Calu3 (cell line): ENCODE measurements at regions not wholly inside any gene's neighbourhood (a gene's known extent, or its start where the extent isn't known, plus 50 kb on each side); places are given as distances from the start of the nearest gene placed in this dataset.
"Not testable (repeated sequence)": the region's sequence is repeated elsewhere in the genome, so short reads cannot be mapped to it uniquely, and the experiment has no call there.

Experiments
- BruUV-seq: library from RNA; stranded (reverse); fragments of 400-500 nt; replicated peaks from 2 replicates; lab custom pipeline; 2021; lab: Mats Ljungman, UMichigan
- CTCF ChIA-PET: fragments of 300-600 bp; sonication (Branson Sonifier 250); formaldehyde crosslinking; loops from one replicate; lab custom pipeline; 2022; ENCODE audit warnings: antibody characterized with exemption; lab: Charles Lee
- DNase-seq: peaks from one replicate; pipeline ENCODE4 v3.0.0; 2022
- H3K27ac Mint-ChIP-seq: one replicate; pipeline ENCODE4 v1.8.0; 2022; ENCODE audit warnings: mixed read lengths; ENCODE audit not compliant: unreplicated experiment
- H3K27me3 Mint-ChIP-seq: one replicate; pipeline ENCODE4 v1.8.0; 2022; ENCODE audit warnings: mixed read lengths; ENCODE audit not compliant: unreplicated experiment
- H3K36me3 Mint-ChIP-seq: one replicate; pipeline ENCODE4 v1.8.0; 2022; ENCODE audit warnings: mild to moderate bottlenecking, moderate library complexity, mixed read lengths; ENCODE audit not compliant: insufficient read depth, unreplicated experiment
- H3K4me1 Mint-ChIP-seq: one replicate; pipeline ENCODE4 v1.8.0; 2022; ENCODE audit warnings: mild to moderate bottlenecking, low read depth, mixed read lengths; ENCODE audit not compliant: unreplicated experiment
- H3K4me3 Mint-ChIP-seq: one replicate; pipeline ENCODE4 v1.8.0; 2022; ENCODE audit warnings: mild to moderate bottlenecking, low read depth, moderate library complexity, mixed read lengths; ENCODE audit not compliant: unreplicated experiment
- H3K9me3 Mint-ChIP-seq: one replicate; pipeline ENCODE4 v1.8.0; 2022; ENCODE audit warnings: low read depth, mixed read lengths; ENCODE audit not compliant: unreplicated experiment
- CTCF ChIP-seq: fragments of 200-600 bp; IDR thresholded peaks from one replicate; pipeline ENCODE4 v1.8.0; 2022; ENCODE audit warnings: antibody characterized with exemption; ENCODE audit not compliant: unreplicated experiment
- intact Hi-C: fragments of 100-400 bp; cut with micrococcal nuclease; formaldehyde crosslinking; loops from one replicate; pipeline ENCODE4 v1.10.0; 2022; ENCODE audit not compliant: unreplicated experiment

GRCh38 chr3:8173892-8174291, 327.7 kb upstream of the LMCD1 start:
- Mint-ChIP-seq H3K36me3 (no peaks in the 10 kb centered on the region), H3K9me3 (no peaks in the 10 kb centered on the region), H3K27ac (no peak overlapping the region), H3K27me3 (no peaks in the 10 kb centered on the region), H3K4me3 (no peak overlapping the region), H3K4me1 (no peaks in the 10 kb centered on the region)
- CTCF ChIA-PET = no interaction called here
- BruUV-seq = no TSS peak
- TF ChIP-seq CTCF = no peak
- intact Hi-C loops = no loop called here
- DNase-seq = no peak

- DNase-seq, CTCF ChIA-PET, H3K9me3 Mint-ChIP-seq, H3K4me3 Mint-ChIP-seq, H3K36me3 Mint-ChIP-seq, H3K27ac Mint-ChIP-seq, BruUV-seq, H3K4me1 Mint-ChIP-seq, intact Hi-C loops, H3K27me3 Mint-ChIP-seq: not testable (repeated sequence)
Measured at GRCh38 chr3:8176759-8177483, 324.7 kb upstream of the LMCD1 start.

- not testable (repeated sequence) for H3K27me3 Mint-ChIP-seq
Measured at GRCh38 chr3:8178516-8178915, 323.1 kb upstream of the LMCD1 start.

GRCh38 chr3:8182904-8183303, 318.7 kb upstream of the LMCD1 start:
- intact Hi-C loops = no loop called here
- H3K4me3 Mint-ChIP-seq = no peak overlapping the region
- H3K9me3 Mint-ChIP-seq = no peaks in the 10 kb centered on the region
- no peaks in the 10 kb centered on the region for H3K27me3 Mint-ChIP-seq
- BruUV-seq = no TSS peak
- H3K4me1 Mint-ChIP-seq = no peaks in the 10 kb centered on the region
- no peaks in the 10 kb centered on the region for H3K36me3 Mint-ChIP-seq
- DNase-seq = no peak
- no peak for TF ChIP-seq CTCF
- H3K27ac Mint-ChIP-seq = no peak overlapping the region
- CTCF ChIA-PET = no interaction called here

More at GRCh38 chr3:8178516-8178915, 323.1 kb upstream of the LMCD1 start:
- H3K4me3 Mint-ChIP-seq, H3K4me1 Mint-ChIP-seq, H3K36me3 Mint-ChIP-seq, BruUV-seq, H3K9me3 Mint-ChIP-seq, DNase-seq, CTCF ChIA-PET, H3K27ac Mint-ChIP-seq, intact Hi-C loops: not testable (repeated sequence)

- Mint-ChIP-seq H3K4me3 (no peak overlapping the region), H3K27me3 (no peaks in the 10 kb centered on the region), H3K36me3 (no peaks in the 10 kb centered on the region), H3K4me1 (no peaks in the 10 kb centered on the region), H3K9me3 (no peaks in the 10 kb centered on the region), H3K27ac (no peak overlapping the region)
- BruUV-seq = no TSS peak
- CTCF ChIA-PET = no interaction called here
- no peak for DNase-seq
- intact Hi-C loops = no loop called here
- no peak for TF ChIP-seq CTCF
Measured at GRCh38 chr3:8183627-8184026, 318.0 kb upstream of the LMCD1 start.
